Osteoblast (primary cell): ENCODE measurements at regions not wholly inside any gene's neighbourhood (a gene's known extent, or its start where the extent isn't known, plus 50 kb on each side); places are given as distances from the start of the nearest gene placed in this dataset.

ENCODE experiments used
- DNase-seq: peaks from one replicate; pipeline ENCODE4 v3.0.0; 2011; ENCODE audit warnings: low spot score, mixed read lengths; ENCODE audit not compliant: insufficient read length; ENCODE audit errors: missing footprints
- H2AFZ ChIP-seq: 2 replicates; pipeline ENCODE4 v1.6.0; 2011; ENCODE audit warnings: mild to moderate bottlenecking, low read length
- H3K27ac ChIP-seq: 2 replicates; pipeline ENCODE4 v1.5.1; 2011; ENCODE audit warnings: mild to moderate bottlenecking, low read depth, low read length, moderate library complexity
- H3K27me3 ChIP-seq: 2 replicates; pipeline ENCODE4 v1.6.0; 2012; ENCODE audit warnings: mild to moderate bottlenecking, control low read depth, inconsistent platforms, low read length, moderate library complexity; ENCODE audit not compliant: insufficient read depth
- H3K36me3 ChIP-seq: 2 replicates; pipeline ENCODE4 v1.5.1; 2011; ENCODE audit warnings: mild to moderate bottlenecking, low read length, control low read depth, moderate library complexity; ENCODE audit not compliant: insufficient read depth
- H3K4me1 ChIP-seq: 2 replicates; pipeline ENCODE4 v1.5.1; 2011; ENCODE audit warnings: mild to moderate bottlenecking, low read length, control low read depth, moderate library complexity; ENCODE audit not compliant: insufficient read depth
- H3K4me2 ChIP-seq: 2 replicates; pipeline ENCODE4 v1.6.0; 2011; ENCODE audit warnings: mild to moderate bottlenecking, low read length; ENCODE audit not compliant: insufficient read depth
- H3K4me3 ChIP-seq: fragments of 200-600 bp; sonication (generic); 3 replicates; pipeline ENCODE4 v1.5.1; 2012; ENCODE audit warnings: mild to moderate bottlenecking, low read length, inconsistent platforms; ENCODE audit not compliant: insufficient read depth
- H3K79me2 ChIP-seq: 2 replicates; pipeline ENCODE4 v1.6.0; 2012; ENCODE audit warnings: mild to moderate bottlenecking, low read length, control low read depth, inconsistent platforms; ENCODE audit not compliant: insufficient read depth
- H3K9me3 ChIP-seq: 2 replicates; pipeline ENCODE4 v1.5.1; 2011; ENCODE audit warnings: low read depth, low read length, control low read depth
- H4K20me1 ChIP-seq: 2 replicates; pipeline ENCODE4 v1.6.0; 2012; ENCODE audit warnings: mild to moderate bottlenecking, low read length, control low read depth; ENCODE audit not compliant: insufficient read depth
- TF ChIP-seq, protein P1 (sequence below): IDR thresholded peaks from 2 replicates; pipeline ENCODE4 v1.5.1; 2011; ENCODE audit warnings: mild to moderate bottlenecking, low read depth, low read length, moderate library complexity; ENCODE audit errors: extremely low read depth

DNA sequence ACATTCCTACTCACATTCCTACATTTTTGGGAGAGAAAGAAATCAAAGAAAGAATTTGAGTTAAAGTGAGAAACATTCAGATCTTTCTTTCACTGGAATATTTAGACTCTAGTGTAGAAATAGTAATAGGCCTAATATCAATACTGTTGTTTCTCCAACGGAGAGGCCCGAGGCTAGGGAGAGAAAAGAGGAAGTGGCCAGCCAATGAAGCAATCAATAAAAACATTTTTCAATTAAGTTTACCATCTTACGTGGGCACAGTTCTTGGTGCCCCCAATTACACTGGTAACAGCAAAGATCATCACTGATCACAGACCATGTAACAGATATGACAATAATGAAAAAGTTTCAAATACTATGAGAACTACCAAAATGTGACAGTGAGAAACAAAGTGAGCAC is 281.4 kb downstream of the GPM6A start:
- Histone ChIP-seq H3K4me2 (no peak overlapping the region), H4K20me1 (no peaks in the 10 kb centered on the region), H3K4me3 (no peak overlapping the region), H3K27me3 (no peaks in the 10 kb centered on the region), H3K4me1 (peaks cover 12% of the 10 kb centered on the region), H3K9me3 (no peaks in the 10 kb centered on the region), H3K27ac (no peak overlapping the region), H2AFZ (no peak overlapping the region), H3K36me3 (no peaks in the 10 kb centered on the region), H3K79me2 (no peaks in the 10 kb centered on the region)
- TF ChIP-seq, protein P1, sequence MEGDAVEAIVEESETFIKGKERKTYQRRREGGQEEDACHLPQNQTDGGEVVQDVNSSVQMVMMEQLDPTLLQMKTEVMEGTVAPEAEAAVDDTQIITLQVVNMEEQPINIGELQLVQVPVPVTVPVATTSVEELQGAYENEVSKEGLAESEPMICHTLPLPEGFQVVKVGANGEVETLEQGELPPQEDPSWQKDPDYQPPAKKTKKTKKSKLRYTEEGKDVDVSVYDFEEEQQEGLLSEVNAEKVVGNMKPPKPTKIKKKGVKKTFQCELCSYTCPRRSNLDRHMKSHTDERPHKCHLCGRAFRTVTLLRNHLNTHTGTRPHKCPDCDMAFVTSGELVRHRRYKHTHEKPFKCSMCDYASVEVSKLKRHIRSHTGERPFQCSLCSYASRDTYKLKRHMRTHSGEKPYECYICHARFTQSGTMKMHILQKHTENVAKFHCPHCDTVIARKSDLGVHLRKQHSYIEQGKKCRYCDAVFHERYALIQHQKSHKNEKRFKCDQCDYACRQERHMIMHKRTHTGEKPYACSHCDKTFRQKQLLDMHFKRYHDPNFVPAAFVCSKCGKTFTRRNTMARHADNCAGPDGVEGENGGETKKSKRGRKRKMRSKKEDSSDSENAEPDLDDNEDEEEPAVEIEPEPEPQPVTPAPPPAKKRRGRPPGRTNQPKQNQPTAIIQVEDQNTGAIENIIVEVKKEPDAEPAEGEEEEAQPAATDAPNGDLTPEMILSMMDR: no peak
- no peak for DNase-seq

DNA sequence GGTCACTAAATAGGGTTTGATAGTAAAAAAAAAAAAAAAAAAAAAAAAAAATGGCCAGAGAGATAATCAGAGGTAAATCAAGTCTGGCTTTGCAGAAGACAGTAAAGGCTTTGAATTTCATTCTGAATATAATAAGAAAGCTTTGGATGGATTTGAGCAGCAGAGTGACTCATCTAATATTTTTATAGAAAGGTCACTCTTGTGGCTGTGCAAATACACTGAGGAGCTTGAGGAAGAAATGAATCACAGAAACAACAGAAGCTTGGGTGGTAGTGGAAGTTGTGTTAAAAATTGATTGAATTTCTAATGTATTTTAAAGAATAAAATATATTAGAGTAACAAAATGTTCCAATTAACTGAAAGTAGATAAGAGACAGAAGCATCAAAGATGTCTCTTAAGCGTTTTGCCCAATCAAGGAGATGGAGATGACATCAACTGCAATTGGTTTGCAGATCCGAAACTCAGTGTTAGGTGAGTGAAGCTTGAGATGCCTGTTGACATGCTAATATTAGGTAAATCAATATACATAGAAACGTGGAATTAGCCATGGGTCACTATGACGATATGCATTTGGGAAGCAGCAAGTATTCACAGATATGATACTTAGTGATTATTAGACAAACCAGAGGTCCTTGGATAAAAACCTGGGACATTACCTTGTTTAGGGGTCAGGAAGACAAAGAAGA is 280.5 kb downstream of the GPM6A start:
- Histone ChIP-seq H4K20me1 (no peaks in the 10 kb centered on the region), H3K4me1 (peaks cover 12% of the 10 kb centered on the region), H3K27ac (no peak overlapping the region), H2AFZ (no peak overlapping the region), H3K9me3 (no peaks in the 10 kb centered on the region), H3K79me2 (no peaks in the 10 kb centered on the region), H3K4me2 (no peak overlapping the region), H3K27me3 (no peaks in the 10 kb centered on the region), H3K36me3 (no peaks in the 10 kb centered on the region), H3K4me3 (no peak overlapping the region)
- TF ChIP-seq, protein P1: no peak
- peak; percentile 86 for DNase-seq

DNA sequence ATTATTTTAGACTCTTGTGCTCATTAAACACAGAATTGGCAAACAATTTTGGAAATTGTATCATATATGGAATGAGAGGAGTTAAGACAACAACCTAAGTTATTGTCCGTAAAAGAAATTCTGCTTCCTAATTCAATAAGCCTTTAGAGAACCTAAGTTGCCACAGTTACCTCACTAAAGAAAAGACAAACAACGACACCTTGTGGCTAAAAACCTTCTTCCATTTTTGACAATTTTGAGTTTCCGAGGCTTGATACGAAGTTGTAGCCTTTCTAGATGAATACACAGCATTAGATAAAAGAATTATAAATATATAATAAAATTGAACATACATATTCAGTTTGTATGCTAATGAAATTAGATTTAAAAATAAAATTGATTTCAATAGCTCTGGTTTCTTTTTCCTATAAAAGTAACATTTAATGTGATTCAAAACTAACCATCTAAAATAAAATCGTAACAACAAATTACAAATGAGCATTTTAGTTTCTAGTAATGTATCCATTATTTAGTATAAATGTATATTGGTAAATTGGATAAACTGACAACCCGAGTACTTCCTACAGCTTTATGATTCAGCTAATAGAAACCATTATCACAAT is 275.1 kb downstream of the GPM6A start:
- TF ChIP-seq, protein P1: peak; percentile 53
- Histone ChIP-seq H4K20me1 (no peaks in the 10 kb centered on the region), H3K4me3 (no peak overlapping the region), H3K9me3 (no peaks in the 10 kb centered on the region), H3K79me2 (no peaks in the 10 kb centered on the region), H3K27ac (no peak overlapping the region), H2AFZ (no peak overlapping the region), H3K36me3 (no peaks in the 10 kb centered on the region), H3K4me2 (peak overlapping the region; percentile 51), H3K27me3 (no peaks in the 10 kb centered on the region), H3K4me1 (no peaks in the 10 kb centered on the region)
- DNase-seq: no peak

DNA sequence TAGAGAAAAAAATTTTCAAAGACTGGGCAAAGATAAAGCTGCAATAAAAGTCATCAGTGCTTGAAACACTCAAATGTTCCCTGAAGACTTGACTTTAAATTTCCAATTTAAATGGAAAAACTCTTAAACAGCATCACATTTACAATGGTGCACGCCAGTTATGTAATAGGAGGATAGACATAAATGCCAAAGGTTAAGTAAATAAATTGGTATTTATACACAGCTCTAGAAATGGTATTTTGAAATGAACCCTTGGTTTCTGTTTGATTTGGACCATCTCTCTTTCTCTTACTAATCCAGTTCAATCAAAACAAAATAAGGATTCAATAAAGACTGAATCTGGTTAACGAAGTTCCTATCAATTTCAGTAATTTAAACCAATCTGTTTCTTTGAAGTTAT is 272.6 kb downstream of the GPM6A start:
- H3K27ac ChIP-seq: no peak overlapping the region
- no peaks in the 10 kb centered on the region for H3K9me3 ChIP-seq
- H3K4me3 ChIP-seq: no peak overlapping the region
- H3K4me2 ChIP-seq: no peak overlapping the region
- H2AFZ ChIP-seq: no peak overlapping the region
- H3K27me3 ChIP-seq: no peaks in the 10 kb centered on the region
- H3K79me2 ChIP-seq: no peaks in the 10 kb centered on the region
- DNase-seq: no peak
- H3K4me1 ChIP-seq: no peaks in the 10 kb centered on the region
- H4K20me1 ChIP-seq: no peaks in the 10 kb centered on the region
- no peaks in the 10 kb centered on the region for H3K36me3 ChIP-seq
- TF ChIP-seq, protein P1: no peak
